Naive B cell (primary cell): ENCODE measurements at regions not wholly inside any gene's neighbourhood (a gene's known extent, or its start where the extent isn't known, plus 50 kb on each side); places are given as distances from the start of the nearest gene placed in this dataset.
A peak's percentile ranks its signal among the peaks of the same experiment; 100 is the strongest.

Experiments
- ATAC-seq, 2 donors: fragments of 150-1000 bp; cut with Tn5 transposase; 2 replicates each; pipeline ENCODE4 v1.10.0; 2021; ENCODE audit warnings: low read depth in 2 of 2, mild to moderate bottlenecking in 2 of 2, moderate library complexity in 2 of 2
- DNase-seq: peaks from one replicate; pipeline ENCODE4 v3.0.0; 2022
- H3K27ac Mint-ChIP-seq, 6 donors: one replicate each; pipeline ENCODE4 v1.8.0; 2020 to 2022; ENCODE audit warnings: mild to moderate bottlenecking in 6 of 6, mixed read lengths in 6 of 6, moderate library complexity in 5 of 6, inconsistent platforms in 2 of 6
- H3K27me3 Mint-ChIP-seq, 3 donors: one replicate each; pipeline ENCODE4 v1.8.0; 2021 to 2022; ENCODE audit warnings: mixed read lengths in 3 of 3, mild to moderate bottlenecking in 1 of 3
- H3K36me3 Mint-ChIP-seq, 2 donors: one replicate each; pipeline ENCODE4 v1.8.0; 2020 to 2022; ENCODE audit warnings: mixed read lengths in 2 of 2, inconsistent platforms in 1 of 2, mild to moderate bottlenecking in 1 of 2
- H3K4me1 Mint-ChIP-seq, 3 donors: one replicate each; pipeline ENCODE4 v1.8.0; 2020 to 2022; ENCODE audit warnings: mixed read lengths in 3 of 3, inconsistent platforms in 1 of 3, mild to moderate bottlenecking in 1 of 3, moderate library complexity in 1 of 3
- H3K4me3 Mint-ChIP-seq, 8 donors: one replicate each; pipeline ENCODE4 v1.8.0; 2020 to 2022; ENCODE audit warnings: mild to moderate bottlenecking in 8 of 8, mixed read lengths in 8 of 8, moderate library complexity in 8 of 8, inconsistent platforms in 2 of 8
- H3K9me3 Mint-ChIP-seq, 7 donors: one replicate each; pipeline ENCODE4 v1.8.0; 2020 to 2022; ENCODE audit warnings: mixed read lengths in 7 of 7, mild to moderate bottlenecking in 5 of 7, inconsistent platforms in 2 of 7, moderate library complexity in 1 of 7

- H3K36me3 Mint-ChIP-seq: no peaks in the 10 kb centered on the region
- H3K9me3 Mint-ChIP-seq: peaks cover 0 to 9% (median 4%) of the 10 kb centered on the region in 7 donors
- H3K27me3 Mint-ChIP-seq: peaks cover 8 to 22% (median 19%) of the 10 kb centered on the region in 3 donors
- ATAC-seq (no peak), DNase-seq (no peak)
- no peak overlapping the region for H3K27ac Mint-ChIP-seq
- no peak overlapping the region for H3K4me3 Mint-ChIP-seq
- no peaks in the 10 kb centered on the region for H3K4me1 Mint-ChIP-seq
Observed at GRCh38 chr3:137099364-137100219, 141.8 kb downstream of the IL20RB start.

- Mint-ChIP-seq H3K9me3 (peaks cover 0 to 9% (median 4%) of the 10 kb centered on the region in 7 donors), H3K27ac (no peak overlapping the region), H3K27me3 (peaks cover 8 to 22% (median 19%) of the 10 kb centered on the region in 3 donors), H3K36me3 (no peaks in the 10 kb centered on the region), H3K4me1 (no peaks in the 10 kb centered on the region), H3K4me3 (no peak overlapping the region)
- no peak for DNase-seq
- ATAC-seq: no peak
Observed at GRCh38 chr3:137100326-137100725, 142.5 kb downstream of the IL20RB start.

DNA sequence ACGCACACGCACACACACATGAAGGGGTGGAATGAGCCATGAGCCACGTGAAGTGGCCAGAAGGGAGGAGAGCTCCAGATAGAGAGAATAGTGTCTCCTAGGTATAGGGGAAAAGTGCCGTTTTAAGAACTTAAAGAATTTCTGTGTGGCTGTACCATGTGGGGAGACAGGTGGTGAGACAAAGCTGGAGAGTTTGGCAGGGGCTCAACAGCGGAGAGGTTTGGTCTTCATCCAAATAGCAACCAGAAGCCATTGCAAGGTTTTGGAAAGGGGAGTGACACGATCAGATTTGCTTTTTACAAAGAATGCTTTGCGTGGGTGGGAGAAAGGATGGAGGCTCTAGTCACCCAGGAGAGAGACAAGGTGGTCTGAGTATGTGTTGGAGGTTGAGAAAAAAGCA lies 146.0 kb downstream of the IL20RB start:
- Mint-ChIP-seq H3K36me3 (no peaks in the 10 kb centered on the region), H3K27ac (no peak overlapping the region), H3K4me1 (no peaks in the 10 kb centered on the region), H3K4me3 (no peak overlapping the region), H3K27me3 (peaks cover 8 to 24% (median 24%) of the 10 kb centered on the region in 3 donors), H3K9me3 (peaks cover 0 to 9% (median 4%) of the 10 kb centered on the region in 7 donors)
- ATAC-seq (no peak), DNase-seq (no peak)

GRCh38 chr3:137105277-137105977 lies 147.6 kb downstream of the IL20RB start:
- Mint-ChIP-seq H3K4me3 (no peak overlapping the region), H3K36me3 (no peaks in the 10 kb centered on the region), H3K4me1 (no peaks in the 10 kb centered on the region), H3K9me3 (peaks cover 0 to 2% (median 0%) of the 10 kb centered on the region in 7 donors), H3K27ac (no peak overlapping the region), H3K27me3 (peaks cover 8 to 24% (median 22%) of the 10 kb centered on the region in 3 donors)
- DNase-seq (peak; percentile 19), ATAC-seq (peak; percentile 27 to 40)

DNA sequence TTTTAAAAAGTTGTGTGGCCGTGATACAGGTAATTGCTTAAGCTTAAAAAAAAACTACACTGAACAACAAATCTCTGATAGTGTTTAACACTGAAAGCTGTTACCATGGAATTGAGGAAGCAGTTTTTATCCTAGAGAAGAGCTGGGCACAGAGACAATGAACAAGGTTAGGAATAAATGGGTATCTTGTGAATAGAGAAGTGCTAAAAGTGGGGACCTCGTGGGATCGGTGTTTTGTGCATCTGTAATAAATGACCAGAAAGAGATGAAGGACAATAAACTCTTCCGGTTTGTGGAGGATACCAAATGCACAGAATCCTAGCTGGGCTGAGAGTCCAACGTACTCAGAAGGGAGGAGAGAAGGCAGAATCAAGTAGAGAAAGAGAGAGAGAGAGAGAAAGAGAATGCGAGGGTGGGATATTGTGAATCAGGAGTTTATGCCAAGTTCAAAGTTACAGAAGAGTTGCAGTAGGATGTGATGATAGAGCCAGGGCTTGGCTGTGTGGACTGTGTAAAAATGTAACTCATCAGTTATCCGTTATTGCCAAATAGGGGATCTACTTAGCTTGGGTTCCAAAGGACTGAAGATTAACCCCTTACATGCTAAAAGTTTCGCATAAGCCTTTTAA lies 148.9 kb downstream of the IL20RB start:
- DNase-seq (no peak), ATAC-seq (no peak)
- no peak overlapping the region for H3K4me3 Mint-ChIP-seq
- H3K36me3 Mint-ChIP-seq: no peaks in the 10 kb centered on the region
- H3K27me3 Mint-ChIP-seq: peaks cover 8 to 20% (median 18%) of the 10 kb centered on the region in 3 donors
- peak overlapping the region in 1 of 6 donors; percentile 89 for H3K27ac Mint-ChIP-seq
- H3K9me3 Mint-ChIP-seq: no peaks in the 10 kb centered on the region
- no peaks in the 10 kb centered on the region for H3K4me1 Mint-ChIP-seq

- DNase-seq (no peak), ATAC-seq (no peak)
- no peaks in the 10 kb centered on the region for H3K9me3 Mint-ChIP-seq
- no peaks in the 10 kb centered on the region for H3K4me1 Mint-ChIP-seq
- H3K27me3 Mint-ChIP-seq: peaks cover 0 to 18% (median 11%) of the 10 kb centered on the region in 3 donors
- H3K4me3 Mint-ChIP-seq: no peak overlapping the region
- no peak overlapping the region for H3K27ac Mint-ChIP-seq
- H3K36me3 Mint-ChIP-seq: no peaks in the 10 kb centered on the region
Observed at GRCh38 chr3:137108699-137109440, 151.1 kb downstream of the IL20RB start.

GRCh38 chr3:137110392-137110996 lies 152.7 kb downstream of the IL20RB start:
- Mint-ChIP-seq H3K27ac (no peak overlapping the region), H3K4me1 (no peaks in the 10 kb centered on the region), H3K9me3 (no peaks in the 10 kb centered on the region), H3K36me3 (no peaks in the 10 kb centered on the region), H3K4me3 (no peak overlapping the region), H3K27me3 (peaks cover 0 to 18% (median 11%) of the 10 kb centered on the region in 3 donors)
- ATAC-seq (no peak), DNase-seq (no peak)

DNA sequence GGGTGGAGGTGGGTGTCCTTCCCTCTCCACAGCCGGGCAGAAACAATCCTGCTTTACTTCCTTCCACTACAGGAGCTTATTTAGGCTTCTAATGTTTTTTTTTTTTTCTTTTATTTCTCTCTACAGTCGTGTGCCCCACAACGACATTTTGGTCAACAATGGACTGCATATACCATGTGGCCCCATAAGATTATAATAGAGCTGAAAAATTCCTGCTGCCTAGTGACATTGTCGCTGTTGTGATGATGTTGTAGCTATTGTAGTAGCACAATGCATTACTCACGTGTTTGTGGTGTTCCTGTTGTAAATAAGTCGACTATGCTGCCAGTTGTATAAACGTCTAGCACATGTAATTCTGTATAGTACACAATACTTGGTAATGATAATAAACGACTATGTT lies 153.7 kb downstream of the IL20RB start:
- peaks cover 6 to 16% (median 16%) of the 10 kb centered on the region in 3 donors for H3K27me3 Mint-ChIP-seq
- no peaks in the 10 kb centered on the region for H3K36me3 Mint-ChIP-seq
- ATAC-seq: no peak
- H3K27ac Mint-ChIP-seq: no peak overlapping the region
- no peaks in the 10 kb centered on the region for H3K9me3 Mint-ChIP-seq
- H3K4me1 Mint-ChIP-seq: no peaks in the 10 kb centered on the region
- no peak for DNase-seq
- H3K4me3 Mint-ChIP-seq: no peak overlapping the region

- Mint-ChIP-seq H3K4me3 (no peak overlapping the region), H3K4me1 (no peaks in the 10 kb centered on the region), H3K27me3 (peaks cover 8 to 24% (median 13%) of the 10 kb centered on the region in 3 donors), H3K36me3 (no peaks in the 10 kb centered on the region), H3K9me3 (no peaks in the 10 kb centered on the region), H3K27ac (no peak overlapping the region)
- ATAC-seq (no peak), DNase-seq (no peak)
Observed at GRCh38 chr3:137116619-137117018, 158.8 kb downstream of the IL20RB start.

DNA sequence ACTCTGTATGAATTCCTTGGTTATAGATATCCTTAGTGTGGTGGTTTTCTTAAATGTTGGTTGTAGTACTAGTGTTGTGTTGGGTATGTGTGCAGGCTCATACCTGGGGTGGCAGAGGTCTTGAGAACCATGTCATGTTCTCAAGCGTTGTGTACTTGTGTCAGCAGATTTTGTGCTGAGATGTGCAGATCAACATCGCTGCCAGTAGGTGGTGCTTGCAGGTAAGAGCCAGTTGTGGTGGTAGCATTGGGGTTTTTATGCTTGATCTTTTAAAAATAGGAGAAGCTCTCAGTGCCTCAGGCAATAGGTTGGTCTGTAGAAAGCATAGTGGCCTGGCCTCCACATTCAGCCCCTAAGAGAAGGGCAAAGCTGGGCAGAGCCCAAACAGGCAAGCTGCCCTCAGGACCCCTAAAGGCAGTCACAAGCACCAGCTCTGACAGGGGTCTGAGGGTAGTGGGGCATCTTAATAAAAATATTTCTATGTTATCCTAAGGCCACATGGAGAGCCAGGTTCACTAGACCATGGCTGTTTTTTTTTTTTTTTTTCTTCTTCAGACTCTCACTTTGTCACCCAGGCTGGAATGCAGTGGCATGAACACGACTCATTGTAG lies 164.0 kb downstream of the IL20RB start:
- Mint-ChIP-seq H3K4me3 (no peak overlapping the region), H3K9me3 (no peaks in the 10 kb centered on the region), H3K36me3 (no peaks in the 10 kb centered on the region), H3K27me3 (peaks cover 15 to 23% (median 22%) of the 10 kb centered on the region in 3 donors), H3K27ac (no peak overlapping the region), H3K4me1 (no peaks in the 10 kb centered on the region)
- DNase-seq: no peak
- ATAC-seq: no peak

DNA sequence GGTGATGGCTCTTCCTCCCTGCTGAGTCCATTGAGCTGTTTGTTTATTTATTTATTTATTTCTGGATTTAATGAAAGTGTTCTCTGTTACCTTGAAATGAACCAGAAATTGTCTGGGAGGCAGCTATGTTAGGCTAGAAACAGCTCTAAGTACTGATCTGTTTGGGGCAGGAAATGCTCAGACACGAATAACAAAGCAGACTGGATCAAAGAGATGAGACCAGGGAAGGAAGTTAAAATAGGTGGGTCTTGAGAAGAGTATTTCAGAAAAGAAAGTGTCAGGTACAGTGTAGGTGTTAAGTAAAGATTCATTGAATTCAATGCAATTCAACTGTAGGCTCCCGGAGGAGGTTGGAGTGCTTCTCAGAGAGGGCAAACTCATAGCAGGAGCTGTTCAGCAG lies 173.3 kb downstream of the IL20RB start:
- ATAC-seq (no peak), DNase-seq (no peak)
- Mint-ChIP-seq H3K36me3 (no peaks in the 10 kb centered on the region), H3K4me3 (no peak overlapping the region), H3K9me3 (no peaks in the 10 kb centered on the region), H3K27ac (no peak overlapping the region), H3K27me3 (peaks cover 18 to 31% (median 30%) of the 10 kb centered on the region in 3 donors), H3K4me1 (no peaks in the 10 kb centered on the region)

DNA sequence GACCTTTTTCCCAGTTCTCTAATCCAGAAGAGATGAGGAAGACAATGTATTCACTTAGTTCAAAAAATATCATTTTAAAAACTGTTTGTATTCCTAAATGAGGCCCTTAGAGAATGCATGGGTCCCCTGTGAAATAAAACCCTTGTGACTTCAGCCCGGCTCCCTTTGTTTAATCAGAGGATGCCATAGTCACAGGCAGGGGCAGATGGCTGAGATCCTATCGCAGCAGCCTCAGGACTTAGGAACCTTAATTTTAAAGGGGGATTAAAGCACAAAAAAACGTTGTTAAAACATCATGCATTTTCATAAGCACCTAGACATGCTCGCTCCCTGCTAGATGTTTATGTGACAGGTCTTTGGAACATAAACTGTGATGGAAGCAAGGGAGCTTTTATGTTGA lies 176.6 kb downstream of the IL20RB start:
- H3K27me3 Mint-ChIP-seq: peaks cover 18 to 30% (median 25%) of the 10 kb centered on the region in 3 donors
- no peak overlapping the region for H3K27ac Mint-ChIP-seq
- no peak for DNase-seq
- no peak for ATAC-seq
- H3K9me3 Mint-ChIP-seq: peaks cover 0 to 6% (median 0%) of the 10 kb centered on the region in 7 donors
- no peaks in the 10 kb centered on the region for H3K36me3 Mint-ChIP-seq
- peak overlapping the region in 1 of 8 donors; percentile 53 for H3K4me3 Mint-ChIP-seq
- no peaks in the 10 kb centered on the region for H3K4me1 Mint-ChIP-seq
